HG03469 (cell line): ENCODE measurements at regions not wholly inside any gene's neighbourhood (a gene's known extent, or its start where the extent isn't known, plus 50 kb on each side); places are given as distances from the start of the nearest gene placed in this dataset.
"Not testable (repeated sequence)": the region's sequence is repeated elsewhere in the genome, so short reads cannot be mapped to it uniquely, and the experiment has no call there.

Experiments
- ATAC-seq: cut with Tn5 transposase; IDR thresholded peaks from one replicate; pipeline ENCODE4 v1.9.1; 2021; ENCODE audit warnings: mild to moderate bottlenecking, moderate library complexity, moderate number of reproducible peaks; ENCODE audit not compliant: unreplicated experiment

DNA sequence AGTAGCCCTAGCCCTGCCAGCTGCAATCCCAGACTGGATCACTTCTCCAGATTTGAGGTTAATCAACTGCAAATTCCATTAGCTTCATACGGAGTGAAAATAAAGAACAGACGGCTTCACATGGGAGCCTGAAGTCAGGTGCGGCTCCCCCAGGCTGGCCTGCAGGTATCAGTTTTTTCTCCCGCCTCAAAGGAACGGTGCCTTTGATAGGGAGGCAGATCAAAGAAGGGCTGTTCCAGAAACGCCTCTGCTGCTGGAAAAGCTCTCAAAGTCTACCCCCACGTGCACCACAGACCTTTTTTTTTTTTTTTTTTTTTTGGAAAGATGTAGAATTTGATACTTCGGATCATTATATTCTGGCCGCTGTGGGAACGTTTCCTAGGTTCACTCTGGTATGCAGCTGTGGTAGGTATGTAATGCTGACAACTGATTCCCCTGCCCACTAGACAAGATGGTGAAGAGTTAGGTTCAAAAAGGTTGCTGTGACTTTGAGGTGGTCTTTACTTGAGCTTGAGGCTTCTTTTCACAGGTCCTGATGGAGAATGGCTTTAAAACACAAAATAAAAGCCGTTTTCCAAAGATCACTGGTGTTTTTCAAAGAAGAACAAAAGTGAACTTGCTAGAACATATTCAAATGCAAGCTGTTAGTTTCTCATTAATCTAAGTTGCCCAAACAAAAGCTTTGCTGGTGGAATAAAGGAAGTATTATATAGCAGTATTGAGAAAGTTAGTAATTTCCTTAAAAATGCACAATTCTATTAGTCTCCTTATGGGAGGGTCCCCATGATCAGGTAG, 189.0 kb upstream of the NFIA start:
- ATAC-seq: no peak

DNA sequence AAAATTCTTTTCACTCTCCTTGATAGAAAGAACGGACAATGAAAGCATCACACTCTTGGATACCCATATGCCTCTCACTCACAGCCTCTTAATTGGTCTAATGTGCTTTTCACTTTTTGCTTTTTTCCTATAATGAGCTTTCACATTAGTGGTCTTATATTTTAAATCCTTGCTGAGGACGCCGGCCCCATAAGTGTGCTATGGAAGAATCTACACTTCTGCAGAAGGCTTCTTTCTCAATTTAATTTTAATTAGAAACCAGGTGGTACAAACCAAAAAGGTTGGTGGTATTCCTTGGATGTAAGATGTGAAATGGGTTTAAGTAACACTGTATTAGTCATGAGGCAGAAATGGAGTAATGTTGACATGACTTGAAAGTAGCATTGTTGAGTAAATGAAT, 190.6 kb upstream of the NFIA start:
- no peak for ATAC-seq

DNA sequence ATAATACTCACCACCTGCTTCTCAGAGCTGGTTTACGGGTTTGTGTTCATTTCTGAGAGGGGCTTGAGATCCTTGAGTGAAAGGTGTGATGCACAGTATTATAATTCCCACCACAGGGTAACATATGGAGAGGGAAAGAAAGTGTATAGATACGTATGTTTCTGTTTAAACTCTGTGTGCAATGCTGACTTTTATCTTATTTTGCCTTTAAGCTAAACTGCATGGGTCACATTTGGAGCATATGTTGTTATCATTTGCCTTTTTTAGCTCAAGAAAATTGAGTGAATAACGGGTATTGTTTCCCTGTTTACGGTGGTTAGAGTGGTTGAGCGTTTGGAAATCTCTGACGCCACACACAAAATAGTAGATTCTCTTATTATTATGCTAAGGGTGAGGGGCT, 191.1 kb upstream of the NFIA start:
- no peak for ATAC-seq

DNA sequence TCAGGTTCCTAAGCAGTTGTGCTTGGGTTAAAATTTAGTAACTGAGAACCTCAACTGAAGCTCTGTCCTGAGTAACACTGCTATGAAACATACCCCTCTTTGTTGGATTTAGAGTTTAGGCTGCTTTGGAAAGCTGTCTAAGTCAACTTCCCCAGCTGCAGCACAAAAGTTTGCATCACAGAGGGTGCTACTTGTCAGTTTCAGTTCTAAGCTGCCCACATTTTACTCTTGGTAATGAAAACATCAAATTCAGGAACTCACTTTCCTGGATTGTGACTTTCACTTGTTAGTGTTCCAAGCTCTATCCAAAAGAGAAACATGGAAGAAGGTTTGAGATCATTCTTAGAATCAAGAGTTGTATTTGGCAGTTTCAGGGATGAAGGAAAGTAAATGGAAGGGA, 191.7 kb upstream of the NFIA start:
- ATAC-seq: no peak

DNA sequence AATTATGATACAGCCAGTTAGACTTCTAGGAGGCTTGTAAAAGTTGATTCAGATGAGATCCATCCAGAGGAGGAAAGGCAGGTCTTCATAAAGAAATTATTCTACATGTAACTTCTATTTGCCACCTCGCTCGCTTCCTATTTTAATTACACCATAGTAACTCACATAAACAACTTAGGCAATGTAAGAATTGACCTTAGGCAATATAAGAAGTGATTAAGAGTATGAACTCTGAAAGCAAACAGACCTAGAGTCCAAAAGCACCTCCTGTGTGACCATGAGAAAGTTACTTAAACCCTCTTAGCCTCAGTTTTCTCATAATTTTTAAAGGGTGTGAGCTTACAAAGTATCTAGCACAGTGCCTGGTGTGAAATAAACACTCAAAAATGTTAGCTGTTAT, 192.7 kb upstream of the NFIA start:
- ATAC-seq: no peak

DNA sequence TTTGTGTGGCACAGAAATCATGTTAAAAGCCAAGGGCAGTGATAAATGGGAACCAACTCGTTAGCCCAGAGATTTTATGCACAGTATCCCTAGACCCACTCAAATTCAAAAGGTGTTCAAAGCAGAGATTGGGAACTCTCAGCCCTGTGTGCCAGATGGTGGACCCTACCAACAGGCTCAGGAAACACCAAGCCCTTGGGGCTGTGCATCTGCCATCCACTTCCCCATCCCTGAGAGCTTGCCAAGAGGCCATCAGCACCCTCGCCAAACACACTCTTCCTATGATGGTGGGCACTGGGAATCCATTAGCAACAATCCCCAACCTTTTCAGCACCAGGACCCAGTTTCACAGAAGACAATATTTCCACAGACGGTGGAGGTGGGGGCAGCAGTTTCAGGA, 194.2 kb upstream of the NFIA start:
- no peak for ATAC-seq

DNA sequence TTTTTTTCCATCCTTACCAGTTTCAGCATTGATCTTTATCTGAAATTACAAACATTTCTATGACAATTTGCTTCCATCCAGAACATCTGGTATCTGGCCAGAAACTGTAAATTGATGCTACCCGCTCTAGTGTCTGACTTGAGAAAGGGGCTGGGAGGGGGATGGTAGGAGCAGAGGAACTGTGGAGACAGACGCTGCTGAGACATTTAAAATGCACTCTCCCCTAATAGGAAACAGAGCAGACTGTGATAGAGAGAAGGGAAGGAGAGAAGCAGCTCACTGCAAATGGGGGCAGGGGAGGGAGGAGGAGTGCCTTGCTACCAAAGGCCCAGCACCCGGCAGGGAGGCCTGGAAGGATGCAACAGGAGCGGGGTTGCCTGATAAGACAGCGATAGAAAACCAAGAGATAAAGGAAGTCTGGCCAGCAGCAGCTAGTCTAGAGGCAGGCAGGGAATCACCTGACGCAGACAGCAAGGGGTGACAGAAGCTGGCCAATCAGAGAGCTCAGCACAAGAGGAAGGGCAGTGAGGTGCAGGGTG, 195.5 kb upstream of the NFIA start:
- ATAC-seq: no peak

DNA sequence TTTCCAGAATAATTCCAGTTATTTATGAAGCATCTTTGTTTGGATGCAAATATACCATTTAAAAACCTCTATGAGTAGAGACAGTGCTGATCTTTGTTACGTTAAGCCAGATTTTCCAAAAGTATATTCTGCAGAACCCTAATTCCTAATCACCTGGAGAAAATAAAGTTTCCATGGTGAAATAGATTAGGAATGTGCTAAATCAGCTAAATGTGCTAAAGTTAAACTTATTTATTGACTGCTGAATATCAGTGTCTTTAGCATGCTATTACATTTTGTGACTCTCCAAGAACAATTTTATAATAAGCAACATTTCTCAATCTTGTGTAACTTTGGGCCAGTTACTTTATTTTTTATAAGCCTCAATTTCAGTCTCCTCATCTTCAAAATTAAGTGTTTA, 196.3 kb upstream of the NFIA start:
- ATAC-seq: no peak

DNA sequence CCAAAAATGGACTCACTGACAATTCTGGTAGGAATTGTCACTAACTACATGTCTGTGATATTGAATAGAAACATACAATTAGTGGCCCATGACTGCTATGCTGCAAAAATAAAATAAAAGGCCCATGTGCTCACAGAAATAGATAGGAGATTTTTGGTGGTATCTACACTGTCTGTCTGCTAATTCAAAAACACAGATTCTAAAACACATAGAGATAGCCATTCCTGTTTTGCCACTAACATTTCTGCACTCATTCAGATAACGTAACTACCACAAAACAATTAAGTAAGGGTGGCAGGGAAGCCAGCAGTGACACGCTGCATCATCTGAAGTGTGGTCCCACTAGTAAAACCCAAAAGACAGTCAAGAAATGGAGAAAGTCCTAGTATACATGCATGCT, 202.2 kb upstream of the NFIA start:
- no peak for ATAC-seq

DNA sequence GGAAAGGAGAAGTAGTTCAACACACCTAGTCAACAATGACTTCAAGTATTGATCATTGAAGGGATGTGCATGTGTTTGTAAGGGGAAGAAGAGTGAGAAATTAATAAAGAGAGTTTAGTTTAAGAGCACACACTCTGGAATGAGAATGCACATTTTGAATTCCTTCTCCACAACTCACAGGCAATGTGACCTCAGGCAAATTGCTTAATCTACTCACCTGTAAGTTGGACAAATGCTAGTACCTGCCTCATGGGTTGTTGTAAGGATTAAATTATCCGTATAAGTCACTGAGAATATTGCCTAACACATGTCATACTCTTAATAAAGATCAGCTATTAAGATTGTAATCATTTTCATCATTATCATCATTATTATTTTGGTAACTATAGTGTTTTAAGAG, 204.0 kb upstream of the NFIA start:
- ATAC-seq: no peak

DNA sequence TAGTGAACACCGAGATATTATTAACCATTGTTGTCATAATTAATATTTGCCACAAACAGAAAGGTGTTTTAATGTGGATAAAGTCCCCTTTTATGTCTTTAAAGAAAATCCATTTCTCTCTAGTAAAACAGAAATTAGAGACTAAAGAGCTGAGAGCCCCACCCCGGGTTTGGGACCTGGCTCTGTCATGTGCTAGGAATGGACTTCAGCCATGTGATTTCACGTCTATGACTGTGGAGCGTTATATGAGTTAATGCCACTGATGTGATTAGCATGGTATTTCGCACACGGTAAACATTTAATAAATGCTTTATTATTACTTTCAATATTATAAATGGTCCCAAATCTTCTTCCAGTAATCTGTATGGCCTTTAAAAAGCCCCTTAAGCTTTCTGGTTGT, 205.0 kb upstream of the NFIA start:
- no peak for ATAC-seq

DNA sequence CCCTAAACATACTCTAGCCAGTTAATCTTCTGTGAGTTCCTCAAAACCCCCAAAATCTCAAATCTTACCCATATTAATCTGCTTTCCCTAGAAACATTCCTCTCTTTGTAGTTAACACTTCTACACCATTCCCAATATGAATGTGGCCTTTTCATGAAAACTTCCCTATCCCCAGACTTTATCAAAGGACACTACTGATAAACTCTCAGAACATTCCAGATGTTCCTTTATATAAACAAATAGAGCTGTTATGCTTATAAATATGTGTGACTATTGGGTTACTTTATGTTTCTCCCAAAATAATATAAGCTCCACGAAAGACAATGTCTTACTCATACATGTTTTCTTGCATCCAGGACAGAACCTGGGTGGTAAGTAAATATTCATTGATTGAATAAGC, 205.4 kb upstream of the NFIA start:
- no peak for ATAC-seq

DNA sequence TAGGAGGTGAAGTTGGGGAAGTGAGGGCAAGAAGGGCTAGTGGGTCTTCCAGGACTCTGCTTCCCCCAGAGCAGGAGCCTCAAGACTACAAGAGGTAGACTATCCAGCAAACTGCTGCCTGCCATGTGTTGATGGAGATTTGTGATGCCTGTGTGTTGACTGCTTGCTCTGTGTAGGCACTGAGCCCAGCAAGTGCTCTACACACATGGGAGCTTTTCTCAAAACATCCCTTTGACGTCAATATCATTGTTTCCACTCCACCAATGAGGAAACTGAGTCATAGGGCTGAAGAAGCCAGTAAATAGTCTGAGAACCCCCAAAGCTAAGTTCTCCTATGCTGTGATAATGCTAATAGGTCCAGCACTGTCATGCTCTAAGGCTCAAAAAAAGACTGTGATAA, 207.2 kb upstream of the NFIA start:
- ATAC-seq: no peak

DNA sequence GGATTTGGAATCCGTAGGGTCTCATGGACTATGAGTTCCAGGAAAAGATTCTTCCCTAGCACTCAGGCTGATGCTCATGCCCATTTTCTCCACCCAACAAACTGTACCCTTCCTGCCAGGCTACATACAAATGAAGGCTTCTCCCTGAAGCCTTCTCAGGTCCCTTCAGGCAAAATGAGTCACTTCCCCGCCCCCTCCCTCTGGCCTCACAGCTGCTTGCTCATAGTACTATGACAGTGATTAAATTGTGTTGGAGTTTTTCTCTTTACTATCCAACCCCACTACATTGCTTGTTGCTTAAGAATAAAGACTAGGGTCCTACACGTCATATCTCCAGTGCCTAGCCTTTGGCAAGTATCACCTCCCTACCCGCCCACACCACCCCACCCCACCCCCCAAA, 207.6 kb upstream of the NFIA start:
- ATAC-seq: no peak

DNA sequence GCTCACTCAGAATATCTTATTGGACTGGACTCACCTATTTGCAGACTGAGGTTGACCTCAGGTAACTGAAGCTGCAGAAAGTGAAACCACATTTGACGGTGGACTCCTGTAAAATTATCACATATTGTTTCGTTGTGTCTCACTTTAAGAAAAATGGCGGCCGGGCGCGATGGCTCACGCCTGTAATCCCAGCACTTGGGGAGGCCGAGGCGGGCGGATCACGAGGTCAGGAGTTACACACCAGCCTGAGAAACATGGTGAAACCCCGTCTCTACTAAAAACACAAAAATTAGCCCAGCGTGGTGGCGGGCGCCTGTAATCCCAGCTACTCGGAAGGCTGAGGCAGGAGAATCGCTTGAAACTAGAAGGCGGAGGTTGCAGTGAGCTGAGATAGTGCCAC, 209.0 kb upstream of the NFIA start:
- ATAC-seq: not testable (repeated sequence)

DNA sequence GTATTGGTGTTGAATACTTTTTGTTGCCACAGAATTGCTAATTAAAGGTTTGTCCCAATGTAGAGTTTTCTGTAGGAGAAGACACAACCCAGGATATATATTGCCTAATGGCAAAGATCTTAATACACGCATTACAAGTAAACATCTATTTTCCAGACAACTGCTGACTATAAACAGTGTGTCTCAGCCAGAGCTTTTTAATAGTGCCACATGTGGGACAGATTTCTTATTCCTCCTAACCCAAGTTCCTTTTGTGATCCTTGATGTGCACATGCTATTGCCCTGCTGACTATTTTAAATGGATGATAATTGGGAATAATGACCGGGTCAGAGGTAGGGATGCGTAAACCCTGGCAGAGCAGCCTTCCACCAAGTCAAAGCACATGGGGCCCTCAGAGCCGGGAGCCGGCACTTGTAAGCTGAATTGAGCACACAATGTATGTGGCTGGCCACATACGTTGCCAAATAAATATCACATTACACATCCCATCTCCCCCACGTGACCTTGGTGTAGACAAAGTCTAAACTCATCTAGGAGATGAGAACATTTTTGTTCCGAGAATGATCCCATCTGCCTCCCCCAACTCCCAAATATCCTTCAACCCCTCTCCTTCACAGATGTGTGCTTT, 209.8 kb upstream of the NFIA start:
- ATAC-seq: no peak

DNA sequence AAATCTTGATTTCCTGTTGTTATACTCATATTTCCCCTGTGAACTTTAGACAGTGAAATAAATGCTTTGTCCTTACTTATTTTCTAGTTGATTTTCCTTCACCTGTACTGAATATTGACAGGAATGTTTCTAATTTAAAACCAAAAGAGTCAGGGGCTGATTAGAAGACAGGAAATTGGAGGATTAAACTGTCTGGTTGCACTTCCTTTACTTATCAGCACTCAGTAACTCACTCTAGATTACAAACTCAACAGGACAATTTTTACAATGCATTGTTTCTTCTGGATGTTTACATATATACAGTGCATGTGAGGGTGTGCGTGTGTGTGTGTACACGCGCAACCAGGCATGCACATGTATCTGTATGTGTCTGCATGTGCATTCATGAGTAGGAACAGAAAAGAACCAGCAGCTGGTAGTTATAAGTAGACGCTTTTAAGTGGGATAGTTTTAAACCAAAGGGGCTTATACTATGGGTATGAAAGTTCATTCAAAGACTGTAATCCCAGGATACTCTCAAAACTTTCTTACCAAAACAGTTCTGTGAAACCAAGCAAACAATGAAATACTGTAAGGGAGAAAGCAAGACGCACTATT, 212.0 kb upstream of the NFIA start:
- no peak for ATAC-seq

DNA sequence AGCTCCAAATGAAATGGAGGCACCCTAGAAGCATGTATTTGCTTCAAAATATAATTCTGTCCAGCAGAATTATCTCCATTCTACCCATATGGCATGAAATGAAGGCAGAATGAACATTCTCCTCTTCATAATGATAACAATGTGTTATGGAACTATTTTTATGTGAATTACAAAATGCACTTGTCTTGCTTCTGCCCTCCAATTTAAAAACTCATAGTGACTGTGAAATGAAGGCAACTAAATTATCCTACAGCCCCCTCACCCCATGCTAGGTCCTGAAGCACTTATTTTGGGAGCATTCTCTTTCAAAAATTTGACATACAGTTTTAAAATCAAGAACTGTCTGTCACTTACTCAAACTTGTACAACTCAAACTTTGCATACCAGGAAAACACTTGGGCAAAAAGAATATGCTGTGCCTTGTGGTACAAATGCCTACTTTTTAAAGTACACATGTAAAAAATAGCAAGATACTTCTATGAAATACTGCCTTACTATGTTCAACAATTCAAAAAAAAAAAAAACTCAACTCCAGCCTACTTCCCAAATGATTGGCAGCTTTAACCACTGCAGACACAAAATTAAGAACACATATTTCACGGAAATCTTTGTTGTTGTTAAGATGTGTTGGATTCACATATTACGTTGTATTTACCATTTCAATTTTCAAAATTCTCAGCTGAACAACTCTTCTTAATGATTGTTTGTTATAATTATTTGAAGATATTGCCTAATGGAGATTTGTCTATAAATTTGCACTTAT, 213.3 kb upstream of the NFIA start:
- no peak for ATAC-seq

DNA sequence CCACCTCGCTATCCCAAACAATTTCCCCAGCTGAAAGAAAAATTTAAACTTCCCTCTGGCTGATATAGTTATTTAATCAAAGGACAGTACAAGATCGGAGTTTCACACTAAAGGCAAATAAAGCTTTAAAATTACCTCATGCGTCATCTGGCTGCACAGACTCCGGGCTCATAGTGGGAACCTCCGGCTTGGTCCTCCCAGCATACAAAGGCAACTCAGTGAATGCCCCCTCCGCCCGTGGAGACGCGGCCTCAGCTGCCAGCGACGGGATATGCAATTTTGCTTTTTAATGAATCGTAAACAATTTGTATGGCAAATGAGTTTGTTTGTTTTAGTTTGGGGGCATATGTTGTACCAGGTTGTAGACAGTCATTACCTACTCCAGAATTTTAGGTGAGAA, 214.6 kb upstream of the NFIA start:
- ATAC-seq: no peak

DNA sequence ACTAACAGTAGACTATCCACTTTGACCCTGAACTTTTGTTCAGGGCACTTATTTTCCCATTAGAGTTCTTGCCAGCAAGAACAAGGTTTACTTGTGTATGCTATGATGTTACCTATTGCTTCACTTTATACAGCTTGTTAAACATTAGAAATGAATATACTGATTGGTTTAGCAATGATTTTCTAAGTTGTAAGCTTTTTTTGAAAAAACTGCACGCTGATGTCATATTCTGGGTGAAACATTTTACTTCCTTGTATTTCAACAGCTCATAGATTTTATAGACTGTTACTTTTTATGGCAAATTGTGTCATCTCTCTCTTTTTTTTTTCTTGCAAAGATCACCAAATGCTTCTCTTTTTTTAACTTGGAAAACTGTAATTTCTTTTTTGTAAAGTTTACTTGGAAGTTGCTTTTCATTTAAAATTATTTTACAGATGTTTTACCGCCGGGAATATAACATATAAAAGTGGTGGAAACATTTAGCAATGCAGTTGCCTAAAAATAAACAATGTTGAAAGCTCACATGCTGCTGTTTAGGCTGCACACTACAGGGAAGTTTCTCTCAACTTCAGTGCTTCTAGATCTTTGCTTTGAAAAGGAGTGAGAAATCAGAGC, 215.3 kb upstream of the NFIA start:
- no peak for ATAC-seq
